ENCODE measurements at regions not wholly inside any gene's neighbourhood (a gene's known extent, or its start where the extent isn't known, plus 50 kb on each side); places are given as distances from the start of the nearest gene placed in this dataset.

- Mint-ChIP-seq H3K27ac (no peak overlapping the region), H3K4me1 (ENCODE audit: low read depth) (no peaks in the 10 kb centered on the region), H3K36me3 (ENCODE audit: low read depth) (no peaks in the 10 kb centered on the region), H3K4me3 (ENCODE audit: low read depth) (no peak overlapping the region), H3K9me3 (no peaks in the 10 kb centered on the region), H3K27me3 (ENCODE audit: low read depth) (no peaks in the 10 kb centered on the region)
- intact Hi-C loops (cut with micrococcal nuclease): no loop called here
- DNase-seq (ENCODE audit: low spot score): no peak
Observed at GRCh38 chr16:55039931-55040330, 109.3 kb downstream of the IRX5 start.

DNA sequence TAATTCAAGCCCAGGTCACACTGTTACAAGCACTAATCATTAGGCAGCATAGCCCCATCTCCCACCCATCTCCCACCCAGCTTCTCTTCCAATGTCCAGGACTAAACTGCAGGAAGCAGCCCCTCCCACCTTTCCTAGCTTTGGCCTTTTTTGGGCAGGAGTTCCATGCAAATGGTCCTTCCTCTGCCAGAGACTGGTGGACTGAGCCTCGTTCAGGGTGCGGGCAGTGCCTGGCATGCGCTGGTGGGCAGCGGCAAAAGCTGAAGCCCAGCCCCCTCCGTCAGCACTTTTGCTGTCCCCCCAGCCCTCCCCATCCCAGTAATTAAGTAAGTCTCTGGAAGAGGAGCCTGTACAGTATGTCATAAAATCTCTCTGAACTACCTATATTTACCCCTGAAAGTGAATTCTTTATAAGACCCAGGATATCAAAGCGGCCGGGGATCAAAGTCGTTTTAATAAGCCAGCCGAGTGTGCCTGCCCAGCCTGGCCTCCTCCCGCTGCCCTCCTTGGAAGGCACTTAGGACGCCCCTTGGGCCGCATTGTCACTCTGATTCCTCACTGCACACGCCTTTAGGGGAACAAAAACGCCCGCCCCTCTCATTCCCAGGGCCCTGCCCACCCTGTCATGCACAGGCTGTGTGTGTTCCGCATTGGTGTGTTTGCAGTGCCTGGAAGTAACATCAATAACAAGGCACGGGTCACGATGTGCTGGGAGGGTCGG lies 109.9 kb downstream of the IRX5 start:
- Mint-ChIP-seq H3K27ac (no peak overlapping the region), H3K9me3 (no peaks in the 10 kb centered on the region), H3K27me3 (ENCODE audit: low read depth) (no peaks in the 10 kb centered on the region), H3K4me3 (ENCODE audit: low read depth) (no peak overlapping the region), H3K36me3 (ENCODE audit: low read depth) (no peaks in the 10 kb centered on the region), H3K4me1 (ENCODE audit: low read depth) (no peaks in the 10 kb centered on the region)
- no peak for DNase-seq (ENCODE audit: low spot score)
- intact Hi-C loops (cut with micrococcal nuclease): no loop called here

DNA sequence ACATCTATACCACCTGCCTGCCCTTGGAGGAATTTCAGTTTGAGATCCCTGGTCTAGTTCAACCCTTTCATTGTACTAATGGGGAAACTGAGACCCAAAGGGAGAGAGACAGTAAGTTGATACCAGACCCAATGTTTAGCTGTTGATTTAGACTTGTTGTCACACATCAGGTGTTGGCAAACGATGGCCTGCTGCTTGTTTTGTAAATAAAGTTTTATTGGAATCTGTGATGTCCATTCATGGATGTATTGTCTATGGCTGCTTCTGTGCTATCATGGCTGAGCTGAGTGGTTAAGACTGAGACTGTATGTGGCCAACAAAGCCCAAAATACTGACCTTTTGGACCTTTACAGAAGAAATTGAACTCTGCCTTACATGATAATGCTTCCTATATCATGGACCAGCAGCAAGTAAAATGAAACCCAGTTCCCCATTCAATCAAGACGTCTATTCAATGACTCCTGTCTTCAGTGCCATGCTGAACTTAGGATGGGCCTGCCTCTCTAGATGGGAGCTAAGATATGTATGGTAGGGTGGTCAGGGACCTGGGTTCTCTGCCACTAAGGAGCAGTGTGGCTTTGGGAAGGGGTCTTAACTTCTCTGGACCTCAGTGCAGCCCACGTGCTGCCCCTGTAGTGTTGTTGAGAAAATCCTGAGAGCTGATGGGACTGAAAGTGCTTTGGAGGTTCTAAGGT lies 111.0 kb downstream of the IRX5 start:
- intact Hi-C loops (cut with micrococcal nuclease): no loop called here
- Mint-ChIP-seq H3K36me3 (ENCODE audit: low read depth) (no peaks in the 10 kb centered on the region), H3K4me3 (ENCODE audit: low read depth) (no peak overlapping the region), H3K9me3 (no peaks in the 10 kb centered on the region), H3K4me1 (ENCODE audit: low read depth) (no peaks in the 10 kb centered on the region), H3K27me3 (ENCODE audit: low read depth) (no peaks in the 10 kb centered on the region), H3K27ac (no peak overlapping the region)
- DNase-seq (ENCODE audit: low spot score): no peak

DNA sequence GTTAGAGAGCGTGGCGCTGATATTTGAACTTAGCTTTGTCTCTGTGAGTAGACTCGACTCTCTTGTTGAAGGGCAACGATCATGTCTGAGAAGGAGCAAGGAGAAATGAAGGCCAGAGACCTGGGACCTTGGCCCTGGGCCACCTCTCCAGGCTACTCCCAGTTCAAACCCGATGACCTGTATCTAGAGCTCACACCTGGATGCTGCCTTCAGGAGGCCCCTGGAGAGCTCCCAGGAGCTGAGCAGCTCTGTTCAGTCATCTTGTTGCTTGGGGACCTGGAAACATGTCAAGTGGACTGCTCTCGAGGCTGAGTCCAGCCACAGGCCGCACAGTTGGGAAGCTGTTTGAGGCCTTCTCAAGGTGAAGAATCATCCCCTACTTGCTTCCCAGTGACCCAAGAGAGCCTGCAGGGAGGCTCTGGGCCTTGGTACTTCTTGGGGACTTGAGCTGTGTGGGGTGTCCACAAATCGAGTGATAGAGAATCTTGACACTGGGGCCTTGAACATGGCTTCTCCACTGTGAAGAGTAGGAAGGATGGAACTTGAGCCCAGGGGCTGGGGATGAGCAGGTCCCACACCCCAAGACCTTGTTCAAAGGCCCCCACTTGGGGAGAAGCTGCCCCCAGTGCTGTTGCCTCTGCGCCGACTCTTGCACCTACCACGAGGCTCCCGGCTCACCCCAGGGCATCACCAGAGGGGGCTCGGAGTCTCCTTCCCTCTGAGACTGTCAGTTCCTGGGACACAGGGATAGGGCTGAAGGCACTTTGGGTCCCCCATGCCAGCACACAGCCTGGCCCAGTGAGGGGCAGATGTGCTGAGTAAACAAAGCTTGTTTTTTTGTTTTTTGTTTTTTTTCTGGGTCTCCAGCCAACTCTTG lies 112.1 kb downstream of the IRX5 start:
- no peak overlapping the region for H3K27ac Mint-ChIP-seq
- no peak for DNase-seq (ENCODE audit: low spot score)
- no peaks in the 10 kb centered on the region for H3K27me3 Mint-ChIP-seq (ENCODE audit: low read depth)
- H3K4me1 Mint-ChIP-seq (ENCODE audit: low read depth): no peaks in the 10 kb centered on the region
- no peak overlapping the region for H3K4me3 Mint-ChIP-seq (ENCODE audit: low read depth)
- intact Hi-C loops (cut with micrococcal nuclease): no loop called here
- H3K9me3 Mint-ChIP-seq: no peaks in the 10 kb centered on the region
- H3K36me3 Mint-ChIP-seq (ENCODE audit: low read depth): no peaks in the 10 kb centered on the region

- Mint-ChIP-seq H3K27ac (no peak overlapping the region), H3K36me3 (ENCODE audit: low read depth) (no peaks in the 10 kb centered on the region), H3K4me1 (ENCODE audit: low read depth) (no peaks in the 10 kb centered on the region), H3K27me3 (ENCODE audit: low read depth) (no peaks in the 10 kb centered on the region), H3K9me3 (no peaks in the 10 kb centered on the region), H3K4me3 (ENCODE audit: low read depth) (no peak overlapping the region)
- intact Hi-C loops (cut with micrococcal nuclease): no loop called here
- no peak for DNase-seq (ENCODE audit: low spot score)
Observed at GRCh38 chr16:55043499-55043898, 112.8 kb downstream of the IRX5 start.

- intact Hi-C loops (cut with micrococcal nuclease): no loop called here
- H3K9me3 Mint-ChIP-seq: no peaks in the 10 kb centered on the region
- H3K27ac Mint-ChIP-seq: no peak overlapping the region
- no peak for DNase-seq (ENCODE audit: low spot score)
- no peaks in the 10 kb centered on the region for H3K27me3 Mint-ChIP-seq (ENCODE audit: low read depth)
- no peak overlapping the region for H3K4me3 Mint-ChIP-seq (ENCODE audit: low read depth)
- H3K4me1 Mint-ChIP-seq (ENCODE audit: low read depth): no peaks in the 10 kb centered on the region
- no peaks in the 10 kb centered on the region for H3K36me3 Mint-ChIP-seq (ENCODE audit: low read depth)
Observed at GRCh38 chr16:55044201-55044975, 113.7 kb downstream of the IRX5 start.

GRCh38 chr16:55045329-55045728 lies 114.7 kb downstream of the IRX5 start:
- no peaks in the 10 kb centered on the region for H3K4me1 Mint-ChIP-seq (ENCODE audit: low read depth)
- H3K27me3 Mint-ChIP-seq (ENCODE audit: low read depth): no peaks in the 10 kb centered on the region
- H3K36me3 Mint-ChIP-seq (ENCODE audit: low read depth): no peaks in the 10 kb centered on the region
- H3K27ac Mint-ChIP-seq: no peak overlapping the region
- DNase-seq (ENCODE audit: low spot score): no peak
- H3K9me3 Mint-ChIP-seq: no peaks in the 10 kb centered on the region
- no peak overlapping the region for H3K4me3 Mint-ChIP-seq (ENCODE audit: low read depth)
- intact Hi-C loops (cut with micrococcal nuclease): no loop called here

GRCh38 chr16:55045756-55046460 lies 115.2 kb downstream of the IRX5 start:
- Mint-ChIP-seq H3K4me3 (ENCODE audit: low read depth) (no peak overlapping the region), H3K27ac (no peak overlapping the region), H3K27me3 (ENCODE audit: low read depth) (no peaks in the 10 kb centered on the region), H3K4me1 (ENCODE audit: low read depth) (no peaks in the 10 kb centered on the region), H3K36me3 (ENCODE audit: low read depth) (no peaks in the 10 kb centered on the region), H3K9me3 (no peaks in the 10 kb centered on the region)
- intact Hi-C loops (cut with micrococcal nuclease): no loop called here
- no peak for DNase-seq (ENCODE audit: low spot score)

- intact Hi-C loops (cut with micrococcal nuclease): no loop called here
- no peak overlapping the region for H3K27ac Mint-ChIP-seq
- H3K27me3 Mint-ChIP-seq (ENCODE audit: low read depth): no peaks in the 10 kb centered on the region
- H3K4me1 Mint-ChIP-seq (ENCODE audit: low read depth): no peaks in the 10 kb centered on the region
- no peak for DNase-seq (ENCODE audit: low spot score)
- H3K36me3 Mint-ChIP-seq (ENCODE audit: low read depth): no peaks in the 10 kb centered on the region
- H3K4me3 Mint-ChIP-seq (ENCODE audit: low read depth): no peak overlapping the region
- no peaks in the 10 kb centered on the region for H3K9me3 Mint-ChIP-seq
Observed at GRCh38 chr16:55046513-55046912, 115.8 kb downstream of the IRX5 start.

DNA sequence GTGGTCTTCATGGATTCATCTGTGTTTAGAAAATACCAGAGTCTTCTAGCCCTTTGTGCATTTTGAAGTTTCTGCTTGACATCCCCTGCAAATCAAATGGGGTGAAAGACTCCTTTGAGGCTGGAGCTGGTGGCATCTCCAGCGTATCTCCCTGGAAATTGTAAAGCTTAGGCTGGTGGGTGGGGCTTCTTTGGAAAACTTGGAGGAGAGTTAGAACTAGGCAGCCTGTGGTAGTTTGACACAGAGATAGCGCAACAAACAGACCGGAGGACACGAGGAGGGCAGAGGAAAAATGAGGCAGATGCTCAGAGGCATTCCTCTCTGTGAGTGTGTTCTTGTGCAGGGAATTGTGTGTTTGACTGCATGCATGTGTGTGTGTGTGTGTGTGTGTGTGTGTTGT lies 116.3 kb downstream of the IRX5 start:
- Mint-ChIP-seq H3K36me3 (ENCODE audit: low read depth) (no peaks in the 10 kb centered on the region), H3K4me3 (ENCODE audit: low read depth) (no peak overlapping the region), H3K27ac (no peak overlapping the region), H3K27me3 (ENCODE audit: low read depth) (no peaks in the 10 kb centered on the region), H3K4me1 (ENCODE audit: low read depth) (no peaks in the 10 kb centered on the region), H3K9me3 (no peaks in the 10 kb centered on the region)
- no peak for DNase-seq (ENCODE audit: low spot score)
- intact Hi-C loops (cut with micrococcal nuclease): no loop called here

- Mint-ChIP-seq H3K4me3 (ENCODE audit: low read depth) (no peak overlapping the region), H3K4me1 (ENCODE audit: low read depth) (no peaks in the 10 kb centered on the region), H3K27me3 (ENCODE audit: low read depth) (no peaks in the 10 kb centered on the region), H3K36me3 (ENCODE audit: low read depth) (no peaks in the 10 kb centered on the region), H3K9me3 (no peaks in the 10 kb centered on the region), H3K27ac (no peak overlapping the region)
- intact Hi-C loops (cut with micrococcal nuclease): no loop called here
- no peak for DNase-seq (ENCODE audit: low spot score)
Observed at GRCh38 chr16:55047331-55047730, 116.7 kb downstream of the IRX5 start.

DNA sequence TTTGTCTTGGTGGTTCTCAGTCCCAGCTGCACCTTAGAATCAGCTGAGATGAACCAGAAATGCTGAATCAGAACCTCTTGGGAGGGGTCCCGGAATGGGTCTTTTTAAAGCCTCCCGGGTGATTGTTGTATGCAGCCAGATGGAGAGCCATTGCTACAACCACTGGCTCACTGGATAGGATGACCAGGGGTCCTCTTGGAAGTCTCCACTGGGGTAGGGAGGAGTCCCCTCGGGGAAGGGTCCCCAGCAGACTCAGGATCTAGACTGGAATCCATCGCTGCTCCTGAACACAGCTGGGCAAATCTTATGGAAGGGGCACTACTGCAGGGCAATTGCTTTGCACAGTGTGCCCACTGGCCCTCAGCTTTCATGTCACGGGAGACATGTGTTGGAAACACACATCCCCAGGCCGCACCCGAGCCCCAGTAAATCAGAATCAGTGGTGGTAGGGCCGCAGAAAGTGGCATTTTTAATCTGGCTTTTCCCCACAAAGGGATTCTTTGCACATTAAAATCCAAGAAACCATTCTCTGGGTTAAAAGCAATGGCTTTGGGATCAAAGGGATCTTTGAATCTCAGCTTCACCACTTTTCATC lies 117.3 kb downstream of the IRX5 start:
- intact Hi-C loops (cut with micrococcal nuclease): no loop called here
- H3K36me3 Mint-ChIP-seq (ENCODE audit: low read depth): no peaks in the 10 kb centered on the region
- H3K4me1 Mint-ChIP-seq (ENCODE audit: low read depth): no peaks in the 10 kb centered on the region
- H3K9me3 Mint-ChIP-seq: no peaks in the 10 kb centered on the region
- no peak overlapping the region for H3K4me3 Mint-ChIP-seq (ENCODE audit: low read depth)
- no peaks in the 10 kb centered on the region for H3K27me3 Mint-ChIP-seq (ENCODE audit: low read depth)
- H3K27ac Mint-ChIP-seq: no peak overlapping the region
- no peak for DNase-seq (ENCODE audit: low spot score)

Data from activated T-helper 2 cell treated with anti-CD3 and anti-CD28 coated beads, Interferon-gamma antibody, Interleukin-2, Interleukin-4, amounts not matched to agents 10 μg/mL and 5 μg/mL and 100 μg/mL, durations not matched to agents 14 hours and 24 hours and 36 hours (primary cell).